H1 (cell line): ENCODE measurements at regions not wholly inside any gene's neighbourhood (a gene's known extent, or its start where the extent isn't known, plus 50 kb on each side); places are given as distances from the start of the nearest gene placed in this dataset.

Source experiments
- CTCF ChIA-PET: fragments of 300-600 bp; sonication (Branson Sonifier 250); formaldehyde crosslinking; loops from one replicate; lab custom pipeline; 2021; ENCODE audit not compliant: partially characterized antibody; lab: Charles Lee
- POLR2A ChIA-PET: fragments of 300-600 bp; sonication (Branson Sonifier 250); formaldehyde crosslinking; loops from one replicate; lab custom pipeline; 2021; ENCODE audit warnings: inconsistent platforms; ENCODE audit not compliant: partially characterized antibody; lab: Charles Lee
- DNase-seq, 2 experiments: peaks; one replicate each; pipeline versions ENCODE4 v3.0.0 to v3.0.0-alpha.2; 2010 to 2022; ENCODE audit warnings: low spot score in 2 of 2, low read depth in 1 of 2, mixed read lengths in 1 of 2
- FAIRE-seq: peaks from 2 replicates; lab custom pipeline; 2011; peaks lifted over from hg19 to GRCh38; lab: Jason Lieb, UNC
- H2AFZ ChIP-seq: 2 replicates; pipeline ENCODE4 v1.8.1; 2012; ENCODE audit warnings: low read length, inconsistent platforms
- H2AK5ac ChIP-seq: 2 replicates; pipeline ENCODE4 v1.6.1; 2013; ENCODE audit warnings: low read depth, low read length
- H2BK120ac ChIP-seq: replicated peaks from 2 replicates; pipeline ENCODE3; 2013; ENCODE audit warnings: low read depth, low read length, inconsistent platforms
- H2BK12ac ChIP-seq: 2 replicates; pipeline ENCODE4 v1.6.1; 2013; ENCODE audit warnings: low read depth, low read length
- H2BK15ac ChIP-seq: 2 replicates; pipeline ENCODE4 v1.6.1; 2013; ENCODE audit warnings: low read length
- H2BK20ac ChIP-seq: 2 replicates; pipeline ENCODE4 v1.6.1; 2013; ENCODE audit warnings: low read length
- H2BK5ac ChIP-seq: 2 replicates; pipeline ENCODE4 v1.6.1; 2013; ENCODE audit warnings: low read depth, low read length
- H3K14ac ChIP-seq: 2 replicates; pipeline ENCODE4 v1.6.1; 2013; ENCODE audit warnings: inconsistent platforms; ENCODE audit not compliant: insufficient read length
- H3K18ac ChIP-seq: 2 replicates; pipeline ENCODE4 v1.6.1; 2013; ENCODE audit warnings: low read length; ENCODE audit errors: extremely low read depth
- H3K23ac ChIP-seq: 2 replicates; pipeline ENCODE4 v1.6.1; 2013; ENCODE audit warnings: inconsistent platforms; ENCODE audit not compliant: insufficient read length
- H3K23me2 ChIP-seq: 2 replicates; pipeline ENCODE4 v1.6.1; 2013; ENCODE audit warnings: low read depth, low read length
- H3K27ac ChIP-seq: 2 replicates; pipeline ENCODE4 v1.6.1; 2011; ENCODE audit warnings: low read depth, low read length, inconsistent platforms
- H3K27me3 ChIP-seq, 4 experiments: replicated peaks in 1 of 4; 1 replicate in 1 of 4; 2 replicates in 3 of 4; pipeline versions ENCODE4 v1.6.1 to v1.8.1; 2011 to 2013; ENCODE audit warnings: low read length in 3 of 4, mild to moderate bottlenecking in 3 of 4, inconsistent platforms in 2 of 4, mixed read lengths in 2 of 4, moderate library complexity in 1 of 4; ENCODE audit not compliant: control insufficient read depth in 3 of 4, insufficient read depth in 3 of 4; ENCODE audit errors: extremely low read depth in 1 of 4
- H3K36me3 ChIP-seq, 4 experiments: 2 replicates each; pipeline versions ENCODE4 v1.6.1 to v1.8.1; 2011 to 2013; ENCODE audit warnings: mild to moderate bottlenecking in 4 of 4, low read length in 3 of 4, moderate library complexity in 2 of 4, control low read depth in 1 of 4, inconsistent platforms in 1 of 4; ENCODE audit not compliant: insufficient read depth in 4 of 4, control insufficient read depth in 2 of 4
- H3K4ac ChIP-seq: replicated peaks from 2 replicates; pipeline ENCODE3; 2013; ENCODE audit warnings: low read length, low read depth, mixed read lengths, inconsistent platforms; ENCODE audit not compliant: insufficient read length
- H3K4me1 ChIP-seq, 4 experiments: replicated peaks in 1 of 4; 1 replicate in 1 of 4; 2 replicates in 3 of 4; pipeline versions ENCODE4 v1.6.1 to v1.8.1; 2011 to 2013; ENCODE audit warnings: low read length in 3 of 4, inconsistent platforms in 2 of 4, mixed read lengths in 1 of 4; ENCODE audit not compliant: insufficient read depth in 4 of 4, control insufficient read depth in 3 of 4
- H3K4me2 ChIP-seq, 2 experiments: 2 replicates each; pipeline versions ENCODE4 v1.6.1 to v1.8.1; 2011 to 2013; ENCODE audit warnings: low read depth in 2 of 2, low read length in 2 of 2, control low read depth in 1 of 2, inconsistent platforms in 1 of 2, mild to moderate bottlenecking in 1 of 2; ENCODE audit not compliant: insufficient read depth in 1 of 2
- H3K4me3 ChIP-seq, 4 experiments: fragments of 200-600, 300-600 bp in 1 of 4; sonication (generic), shearing (Covaris generic), sonication (Bioruptor Twin) in 1 of 4; 2 replicates each; pipeline versions ENCODE4 v1.5.1 to v1.8.1; 2011 to 2016; ENCODE audit warnings: low read length in 4 of 4, low read depth in 3 of 4, control low read depth in 2 of 4, inconsistent platforms in 2 of 4, mild to moderate bottlenecking in 2 of 4, mixed read lengths in 1 of 4, moderate library complexity in 1 of 4; ENCODE audit not compliant: insufficient read depth in 2 of 4; ENCODE audit errors: extremely low read depth in 1 of 4
- H3K56ac ChIP-seq: replicated peaks from 2 replicates; pipeline ENCODE3; 2013; ENCODE audit warnings: low read depth, mild to moderate bottlenecking, mixed read lengths, low read length, inconsistent platforms; ENCODE audit not compliant: insufficient read length
- H3K79me1 ChIP-seq: 2 replicates; pipeline ENCODE4 v1.6.1; 2013; ENCODE audit warnings: low read depth, low read length, control low read depth
- H3K79me2 ChIP-seq, 2 experiments: 2 replicates each; pipeline versions ENCODE4 v1.6.1 to v1.8.1; 2012 to 2013; ENCODE audit warnings: low read length in 2 of 2, mild to moderate bottlenecking in 2 of 2, inconsistent platforms in 1 of 2; ENCODE audit not compliant: insufficient read depth in 2 of 2, control insufficient read depth in 1 of 2
- H3K9ac ChIP-seq, 4 experiments: replicated peaks in 1 of 4; 1 replicate in 1 of 4; 2 replicates in 3 of 4; pipeline versions ENCODE4 v1.6.1 to v1.8.1; 2011 to 2013; ENCODE audit warnings: low read depth in 3 of 4, low read length in 3 of 4, control low read depth in 2 of 4, mild to moderate bottlenecking in 2 of 4, moderate library complexity in 2 of 4, inconsistent platforms in 1 of 4; ENCODE audit errors: extremely low read depth in 1 of 4
- H3K9me3 ChIP-seq, 2 experiments: 2 replicates each; pipeline versions ENCODE4 v1.6.1 to v1.8.1; 2012 to 2013; ENCODE audit warnings: mild to moderate bottlenecking in 2 of 2, moderate library complexity in 2 of 2, control low read depth in 1 of 2, inconsistent platforms in 1 of 2, low read depth in 1 of 2, low read length in 1 of 2, mixed read lengths in 1 of 2; ENCODE audit not compliant: insufficient read depth in 2 of 2
- H4K20me1 ChIP-seq, 2 experiments: replicated peaks in 1 of 2; 2 replicates each; pipeline versions ENCODE3 to v1.8.1; 2011 to 2013; ENCODE audit warnings: inconsistent platforms in 2 of 2, low read length in 2 of 2, mild to moderate bottlenecking in 1 of 2; ENCODE audit not compliant: insufficient read depth in 2 of 2, control insufficient read depth in 1 of 2
- H4K5ac ChIP-seq: 2 replicates; pipeline ENCODE4 v1.6.1; 2013; ENCODE audit warnings: low read length, low read depth, mixed read lengths, inconsistent platforms; ENCODE audit not compliant: insufficient read length
- H4K8ac ChIP-seq: 2 replicates; pipeline ENCODE4 v1.8.0; 2013; ENCODE audit warnings: mild to moderate bottlenecking, moderate library complexity, low read length, inconsistent platforms; ENCODE audit not compliant: insufficient read depth; ENCODE audit errors: extremely low read depth
- H4K91ac ChIP-seq: replicated peaks from 2 replicates; pipeline ENCODE3; 2013; ENCODE audit warnings: low read length, mixed read lengths, inconsistent platforms; ENCODE audit not compliant: insufficient read length
- KDM1A ChIP-seq: fragments of 200-600, 300-600 bp; sonication (generic); IDR thresholded peaks from 2 replicates; pipeline ENCODE4 v1.7.1; 2016; ENCODE audit warnings: mild to moderate bottlenecking, low read length, borderline replicate concordance
- POLR2A ChIP-seq, 2 experiments: IDR thresholded peaks; 1 replicate in 1 of 2; 2 replicates in 1 of 2; pipeline ENCODE4 v1.6.1; 2011; ENCODE audit warnings: low read depth in 2 of 2, low read length in 2 of 2, mild to moderate bottlenecking in 2 of 2; ENCODE audit errors: control extremely low read depth in 1 of 2
- POLR2AphosphoS5 ChIP-seq: IDR thresholded peaks from 2 replicates; pipeline ENCODE4 v1.6.1; 2011; ENCODE audit warnings: low read depth, low read length
- SAP30 ChIP-seq: fragments of 300-600 bp; sonication (generic); IDR thresholded peaks from 2 replicates; pipeline ENCODE4 v1.7.1; 2012; ENCODE audit warnings: low read length, moderate library complexity, mild to moderate bottlenecking, inconsistent platforms; ENCODE audit not compliant: insufficient read depth, insufficient replicate concordance
- SRF ChIP-seq: IDR thresholded peaks from 2 replicates; pipeline ENCODE4 v1.6.1; 2011; ENCODE audit warnings: mild to moderate bottlenecking, low read depth, low read length, moderate library complexity
- USF2 ChIP-seq: IDR thresholded peaks from 2 replicates; pipeline ENCODE4 v1.6.1; 2011; ENCODE audit warnings: low read length, improper control_type of control experiment
- WGBS, 2 experiments: shearing (Covaris generic) in 1 of 2; methylation state at CpG; one replicate each; pipeline versions ENCODE4 v1.1.6 to v1.1.7; 2013 to 2015; ENCODE audit warnings: low lambda C conversion rate in 2 of 2, mixed read lengths in 2 of 2, inconsistent platforms in 1 of 2, low coverage in 1 of 2, missing lambda C conversion rate in 1 of 2; ENCODE audit not compliant: insufficient replicate concordance in 2 of 2, insufficient coverage in 1 of 2, insufficient read length in 1 of 2; ENCODE audit errors: extremely low coverage in 1 of 2, missing lambda C conversion rate in 1 of 2; 5-methylcytosine and 5-hydroxymethylcytosine counted together

- Histone ChIP-seq H3K9me3 (no peaks in the 10 kb centered on the region), H2BK12ac (no peak overlapping the region), H3K4me1 (no peaks in the 10 kb centered on the region), H4K20me1 (no peaks in the 10 kb centered on the region), H3K23me2 (no peaks in the 10 kb centered on the region), H4K8ac (no peak overlapping the region), H2BK120ac (no peak overlapping the region), H3K79me1 (no peaks in the 10 kb centered on the region), H3K23ac (no peak overlapping the region), H3K79me2 (no peaks in the 10 kb centered on the region), H4K5ac (no peak overlapping the region), H3K36me3 (no peaks in the 10 kb centered on the region), H3K56ac (no peak overlapping the region), H2BK20ac (no peak overlapping the region), H2AK5ac (no peak overlapping the region), H3K14ac (no peak overlapping the region), H2AFZ (no peak overlapping the region), H2BK15ac (no peak overlapping the region), H2BK5ac (no peak overlapping the region), H4K91ac (no peak overlapping the region), H3K4me2 (no peak overlapping the region), H3K18ac (no peak overlapping the region), H3K27ac (no peak overlapping the region), H3K4me3 (no peak overlapping the region), H3K9ac (no peak overlapping the region), H3K27me3 (no peaks in the 10 kb centered on the region), H3K4ac (no peak overlapping the region)
- TF ChIP-seq POLR2AphosphoS5 (no peak), SRF (no peak), USF2 (no peak), KDM1A (no peak), POLR2A (IDR thresholded peaks at IDR 0.05; ENCODE audit: control extremely low read depth in 1 of 2, low read depth in 2 of 2, low read length in 2 of 2) (no peak), SAP30 (no peak)
- ChIA-PET POLR2A (no interaction called here), CTCF (no interaction called here)
- FAIRE-seq (no peak), DNase-seq (no peak)
- 26% methylated on average over 1 of the region's 1 CpG; no CpG with 5 or more reads in 1 of the 2 experiments for WGBS, 2 experiments
Observed at GRCh38 chr18:22728481-22729105, 204.5 kb upstream of the RBBP8 start.
